T follicular helper cell (primary cell): ENCODE measurements at regions not wholly inside any gene's neighbourhood (a gene's known extent, or its start where the extent isn't known, plus 50 kb on each side); places are given as distances from the start of the nearest gene placed in this dataset.
"Not testable (repeated sequence)": the region's sequence is repeated elsewhere in the genome, so short reads cannot be mapped to it uniquely, and the experiment has no call there.

Experiments
- DNase-seq: peaks from one replicate; pipeline ENCODE4 v3.0.0-alpha.2; 2020; ENCODE audit warnings: low read depth

- no peak for DNase-seq
Observed at GRCh38 chr16:51255349-51255972, 104.4 kb upstream of the SALL1 start.

GRCh38 chr16:51254390-51254789 lies 103.3 kb upstream of the SALL1 start:
- DNase-seq = not testable (repeated sequence)

- no peak for DNase-seq
Observed at GRCh38 chr16:51248217-51248616, 97.1 kb upstream of the SALL1 start.

- DNase-seq = no peak
Observed at GRCh38 chr16:51245658-51245995, 94.6 kb upstream of the SALL1 start.

GRCh38 chr16:51244887-51245657 lies 94.0 kb upstream of the SALL1 start:
- DNase-seq = no peak

- no peak for DNase-seq
Observed at GRCh38 chr16:51243936-51244436, 92.9 kb upstream of the SALL1 start.

- DNase-seq = no peak
Observed at GRCh38 chr16:51242296-51242994, 91.4 kb upstream of the SALL1 start.

- no peak for DNase-seq
Observed at GRCh38 chr16:51239196-51239595, 88.1 kb upstream of the SALL1 start.

GRCh38 chr16:51237861-51238378 lies 86.8 kb upstream of the SALL1 start:
- no peak for DNase-seq

- DNase-seq = no peak
Observed at GRCh38 chr16:51237207-51237606, 86.1 kb upstream of the SALL1 start.

GRCh38 chr16:51236583-51236982 lies 85.5 kb upstream of the SALL1 start:
- no peak for DNase-seq

GRCh38 chr16:51231702-51232101 lies 80.6 kb upstream of the SALL1 start:
- no peak for DNase-seq

- DNase-seq = not testable (repeated sequence)
Observed at GRCh38 chr16:51230035-51230434, 79.0 kb upstream of the SALL1 start.

- no peak for DNase-seq
Observed at GRCh38 chr16:51228097-51228659, 77.1 kb upstream of the SALL1 start.

- no peak for DNase-seq
Observed at GRCh38 chr16:51225878-51226277, 74.8 kb upstream of the SALL1 start.

- no peak for DNase-seq
Observed at GRCh38 chr16:51224317-51224716, 73.2 kb upstream of the SALL1 start.

GRCh38 chr16:51222016-51222415 lies 70.9 kb upstream of the SALL1 start:
- no peak for DNase-seq

GRCh38 chr16:51211148-51211547 lies 60.1 kb upstream of the SALL1 start:
- no peak for DNase-seq

- no peak for DNase-seq
Observed at GRCh38 chr16:51210087-51210486, 59.0 kb upstream of the SALL1 start.

GRCh38 chr16:51201604-51202003 lies 50.5 kb upstream of the SALL1 start:
- no peak for DNase-seq
